GM18502 (cell line): ENCODE measurements at regions not wholly inside any gene's neighbourhood (a gene's known extent, or its start where the extent isn't known, plus 50 kb on each side); places are given as distances from the start of the nearest gene placed in this dataset.
"Not testable (repeated sequence)": the region's sequence is repeated elsewhere in the genome, so short reads cannot be mapped to it uniquely, and the experiment has no call there.

ENCODE experiments used
- ATAC-seq: cut with Tn5 transposase; IDR thresholded peaks from one replicate; pipeline ENCODE4 v1.9.1; 2021; ENCODE audit warnings: mild to moderate bottlenecking; ENCODE audit not compliant: unreplicated experiment, poor library complexity

DNA sequence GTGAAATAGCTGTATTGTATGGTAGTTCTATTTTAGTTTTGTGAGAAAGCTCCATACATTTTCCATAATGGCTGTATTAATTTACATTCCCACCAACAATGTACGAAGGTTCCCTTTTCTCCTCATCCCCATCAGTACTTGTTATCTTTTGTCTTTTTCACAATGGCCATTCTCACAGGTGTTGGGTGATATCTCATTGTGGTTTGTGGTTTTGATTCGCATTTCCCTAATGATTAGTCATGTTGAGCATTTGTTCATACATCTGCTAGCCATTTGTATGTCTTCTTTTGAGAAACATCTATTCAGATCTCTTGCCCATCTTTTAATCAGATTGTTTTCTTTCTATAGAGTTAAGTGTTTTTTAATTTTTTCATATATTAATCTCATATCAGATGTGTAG lies 931.9 kb downstream of the IGSF11 start:
- ATAC-seq = no peak

DNA sequence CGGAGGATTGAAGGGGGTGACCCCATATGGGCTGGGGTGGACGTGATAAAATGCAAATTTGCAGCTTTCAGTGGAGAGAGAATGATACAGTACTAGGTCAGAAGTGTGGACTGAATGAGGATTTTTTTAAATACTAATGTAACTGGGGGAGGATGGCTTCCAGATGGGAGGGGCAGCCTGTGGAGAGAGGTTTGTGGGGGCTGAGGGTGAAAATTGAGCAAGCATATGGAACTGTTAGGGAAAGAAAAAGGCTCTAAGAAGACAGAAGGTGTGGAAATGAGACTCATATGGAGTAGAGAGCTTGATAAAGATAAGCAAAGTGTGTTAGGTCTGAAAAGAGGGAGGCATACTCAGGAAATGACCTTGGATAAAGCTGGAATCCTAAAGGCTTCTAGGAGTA lies 926.4 kb downstream of the IGSF11 start:
- ATAC-seq = no peak

DNA sequence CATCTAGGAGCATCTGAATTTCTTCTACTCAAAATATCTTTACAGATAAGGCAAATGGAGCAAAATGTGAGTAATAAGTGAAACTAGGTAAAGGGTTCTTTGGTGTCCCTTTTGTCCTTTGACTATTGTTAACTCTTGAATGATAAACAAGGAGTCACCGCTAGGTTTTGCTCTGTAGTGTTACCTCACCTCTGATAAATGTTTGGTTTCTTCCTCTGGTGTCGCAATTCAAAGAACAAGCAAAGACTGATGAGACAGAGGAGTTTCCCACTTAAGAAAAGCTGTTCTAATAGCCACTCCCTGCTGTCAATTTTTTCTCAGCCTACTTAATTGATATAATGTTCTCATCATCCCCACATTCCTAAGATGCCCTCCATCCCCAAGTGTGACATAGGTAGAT lies 925.9 kb downstream of the IGSF11 start:
- ATAC-seq = no peak

DNA sequence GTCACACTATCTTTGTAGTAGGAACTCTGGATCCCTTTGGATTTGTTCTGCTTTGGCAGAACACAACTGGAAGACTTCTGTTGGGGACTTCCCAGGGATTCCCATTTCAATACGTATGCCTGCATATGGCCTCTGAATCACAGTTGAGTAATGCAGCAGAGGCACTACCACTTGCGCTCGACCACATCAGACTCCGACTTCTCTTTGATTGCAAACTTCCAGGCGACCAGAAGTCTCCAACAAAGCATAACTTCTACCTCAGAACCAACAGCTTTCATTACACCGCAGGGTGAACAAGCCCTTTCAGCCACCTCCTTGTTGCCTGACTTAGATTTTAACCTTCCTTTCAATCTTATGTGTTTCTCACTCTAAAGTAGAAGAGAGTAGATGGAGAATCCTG lies 924.4 kb downstream of the IGSF11 start:
- ATAC-seq = no peak

DNA sequence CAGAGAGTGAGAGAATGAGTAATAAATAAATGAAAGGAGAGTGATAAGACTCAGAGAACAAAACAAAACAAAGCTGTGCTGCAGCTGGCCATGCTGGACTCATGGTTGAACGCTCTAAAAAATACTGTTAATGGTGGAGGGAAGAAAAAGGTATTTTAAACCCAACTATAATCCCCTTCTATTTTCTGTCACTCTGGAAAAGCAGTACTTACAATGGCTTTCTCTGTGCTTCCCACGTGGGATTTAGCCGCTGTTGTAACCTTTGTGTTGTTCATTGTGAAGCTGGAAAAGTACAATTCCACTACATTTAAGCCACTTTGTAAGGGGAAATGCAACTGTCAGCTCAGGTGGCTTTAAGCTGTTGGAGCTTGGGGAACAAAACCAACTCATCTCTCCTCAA lies 917.7 kb downstream of the IGSF11 start:
- no peak for ATAC-seq

DNA sequence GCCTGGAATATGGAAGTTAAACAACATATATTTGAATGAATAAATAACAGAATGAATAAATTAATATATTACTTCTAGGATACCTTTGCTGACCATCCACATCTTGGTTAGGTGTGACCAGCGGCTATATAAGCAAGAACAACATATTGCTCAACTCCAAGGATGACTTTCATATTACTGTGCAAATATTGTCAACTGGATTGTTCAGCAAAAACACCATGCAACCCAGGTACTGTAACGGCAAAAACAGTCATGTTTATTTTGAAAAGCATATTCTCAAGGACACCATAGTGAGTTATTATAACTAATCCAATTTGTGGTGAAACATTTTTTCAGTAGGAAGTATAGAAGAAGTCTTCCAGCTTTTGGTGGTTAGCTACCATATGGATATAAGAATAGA lies 907.9 kb downstream of the IGSF11 start:
- ATAC-seq = no peak

DNA sequence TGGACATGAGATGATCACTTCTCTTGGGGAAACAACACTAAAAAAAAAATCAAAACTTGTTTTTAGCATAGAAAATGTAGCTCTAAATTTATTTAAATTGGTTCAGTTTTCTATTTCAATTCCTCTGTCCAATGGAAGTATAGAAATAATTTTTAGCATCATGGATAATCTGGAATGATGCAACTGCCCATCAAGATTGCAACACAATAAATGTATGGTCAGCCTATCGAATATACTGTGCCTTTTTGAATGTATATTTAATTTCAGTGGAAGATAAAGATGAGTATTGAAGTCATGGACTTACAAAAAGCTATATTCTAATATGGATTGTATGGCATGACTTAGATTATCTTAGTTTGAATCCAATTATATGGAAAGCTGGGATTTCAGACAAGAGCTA lies 906.7 kb downstream of the IGSF11 start:
- ATAC-seq = no peak

DNA sequence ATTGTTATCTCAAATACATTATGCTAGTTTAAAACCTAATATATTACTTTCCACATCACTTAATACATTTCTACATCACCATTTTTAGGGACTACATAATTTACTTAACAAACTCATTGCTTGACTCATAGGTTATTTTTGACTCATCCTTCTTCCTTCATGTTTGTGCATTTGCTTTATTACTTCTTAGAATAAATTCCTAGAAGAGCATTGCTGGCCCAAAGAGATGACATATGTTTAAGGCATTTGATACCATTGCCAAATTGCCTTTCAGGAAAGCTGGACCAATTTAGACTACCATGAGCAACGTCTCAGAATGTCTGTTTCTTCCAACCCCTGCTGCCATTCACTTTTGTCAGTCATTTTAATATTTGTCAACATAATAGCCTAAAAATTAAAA lies 905.8 kb downstream of the IGSF11 start:
- no peak for ATAC-seq

DNA sequence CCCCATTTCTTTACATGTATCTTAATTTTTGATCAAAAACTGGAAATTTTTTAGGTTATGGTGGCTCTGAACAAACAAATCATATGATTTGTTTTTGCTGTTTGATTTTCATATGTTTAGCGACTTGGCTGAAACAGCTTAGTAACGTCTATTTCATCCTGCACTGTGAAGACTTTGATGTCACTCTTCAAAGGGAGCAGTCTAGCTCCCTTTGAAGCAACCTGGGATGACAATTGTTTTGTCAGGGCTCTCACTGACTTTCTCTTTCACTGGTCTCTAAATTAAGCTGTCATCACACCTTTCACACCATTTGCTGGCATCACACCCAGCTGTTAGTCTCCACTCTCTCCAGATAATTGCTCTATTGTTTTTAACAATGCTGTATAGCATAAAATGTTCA lies 896.9 kb downstream of the IGSF11 start:
- no peak for ATAC-seq

DNA sequence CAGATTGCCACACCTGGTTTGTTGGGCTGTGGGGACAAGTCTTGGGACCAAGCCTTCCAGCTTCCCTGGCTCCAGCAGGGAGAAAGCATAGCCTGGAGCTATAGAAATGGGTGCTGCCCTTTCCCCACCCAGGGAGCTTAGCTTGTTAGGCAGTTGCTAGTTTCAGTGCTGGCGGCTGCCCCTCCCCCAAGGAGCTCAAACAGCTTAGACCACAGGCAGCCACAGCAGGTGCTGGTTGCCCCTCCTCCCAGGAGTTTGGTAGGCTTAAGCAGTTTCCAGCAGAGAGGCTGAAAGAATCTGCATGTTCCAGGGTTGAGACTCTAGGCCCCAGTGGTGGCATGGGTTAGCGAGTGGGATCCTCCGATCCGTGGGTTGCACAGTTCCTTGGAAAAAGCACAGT lies 889.7 kb downstream of the IGSF11 start:
- no peak for ATAC-seq

DNA sequence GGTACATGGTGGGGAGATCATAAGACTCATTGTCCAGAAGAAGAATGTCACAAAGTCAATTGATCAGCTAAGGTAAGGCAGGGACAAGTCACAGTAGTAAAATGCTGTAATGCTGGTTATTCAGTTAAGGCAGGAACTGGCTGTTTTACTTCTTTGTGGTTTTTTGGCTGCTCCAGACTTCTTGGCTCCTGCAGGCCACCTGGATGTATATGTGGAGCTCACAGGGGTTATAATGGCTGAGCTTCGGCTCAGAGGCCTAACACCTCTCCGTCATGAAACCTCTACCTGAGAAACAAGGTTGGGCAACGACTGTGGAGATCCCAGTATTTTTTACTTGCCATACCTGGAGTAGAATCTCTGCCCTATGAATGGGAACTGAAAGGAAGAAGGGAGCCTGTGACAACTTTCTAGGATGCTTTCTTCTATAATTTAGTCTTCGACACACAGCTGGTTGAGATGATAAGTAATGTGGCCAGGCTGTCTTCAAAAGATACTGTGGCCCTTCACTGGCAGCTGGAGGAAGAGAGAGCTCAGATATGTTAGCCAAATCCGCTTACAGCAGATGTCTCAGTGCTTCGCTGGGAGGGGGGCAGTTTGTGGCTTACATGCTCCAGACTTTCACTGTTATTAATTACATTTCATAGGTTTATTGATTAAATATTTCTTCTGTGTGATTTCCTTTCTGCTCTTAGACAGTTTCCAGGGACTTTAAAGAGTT lies 887.8 kb downstream of the IGSF11 start:
- no peak for ATAC-seq

DNA sequence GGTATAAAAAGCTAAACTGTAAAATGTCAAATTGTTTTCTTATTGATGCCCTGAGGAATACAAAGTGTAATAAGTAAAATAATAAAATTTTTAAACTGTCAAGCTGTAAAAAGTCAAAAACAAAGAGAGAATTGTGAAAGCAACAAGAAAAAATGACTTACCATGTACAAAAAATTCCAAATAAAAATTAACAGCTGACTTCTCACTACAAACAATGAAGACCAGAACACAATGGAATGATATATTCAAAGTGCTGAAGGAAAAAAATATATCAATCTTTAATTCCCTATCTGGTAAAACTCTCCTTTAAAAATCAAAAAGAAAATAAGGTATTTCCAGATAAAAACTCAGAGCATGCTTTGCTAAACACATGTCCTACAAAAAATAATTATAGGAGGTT lies 883.5 kb downstream of the IGSF11 start:
- no peak for ATAC-seq

DNA sequence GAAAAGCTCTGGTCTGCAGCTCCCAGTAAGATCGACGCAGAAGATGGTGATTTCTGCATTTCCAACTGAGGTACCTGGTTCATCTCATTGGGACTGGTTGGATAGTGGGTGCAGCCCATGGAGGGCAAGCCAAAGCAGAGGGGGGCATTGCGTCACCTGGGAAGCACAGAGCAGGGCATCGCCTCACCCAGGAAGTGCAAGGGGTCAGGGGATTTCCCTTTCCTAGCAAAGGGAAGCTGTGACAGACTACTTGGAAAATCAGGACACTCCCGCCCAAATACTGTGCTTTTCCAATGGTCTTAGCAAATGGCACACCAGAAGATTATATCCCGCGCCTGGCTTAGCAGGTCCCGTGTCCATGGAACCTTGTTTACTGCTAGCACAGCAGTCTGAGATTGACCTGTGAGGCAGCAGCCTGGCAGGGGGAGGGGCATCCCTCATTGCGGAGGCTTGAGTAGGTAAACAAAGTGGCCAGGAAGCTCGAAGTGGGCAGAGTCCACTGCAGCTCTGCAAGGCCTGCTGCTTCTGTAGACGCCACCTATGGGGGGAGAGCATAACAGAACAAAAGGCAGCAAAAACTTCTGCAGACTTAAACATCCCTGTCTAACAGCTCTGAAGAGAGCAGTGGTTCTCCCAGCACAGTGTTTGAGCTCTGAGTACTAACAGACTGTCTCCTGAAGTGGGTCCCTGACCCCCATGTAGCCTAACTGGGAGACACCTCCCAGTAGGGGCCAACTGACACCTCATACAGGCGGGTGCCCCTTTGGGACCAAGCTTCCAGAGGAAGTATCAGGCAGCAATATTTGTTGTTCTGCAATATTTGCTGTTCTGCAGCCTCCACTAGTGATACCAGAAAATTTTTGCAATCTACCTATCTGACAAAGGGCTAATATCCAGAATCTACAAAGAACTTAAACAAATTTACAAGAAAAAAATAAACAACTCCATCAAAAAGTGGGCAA lies 871.7 kb downstream of the IGSF11 start:
- ATAC-seq = not testable (repeated sequence)

DNA sequence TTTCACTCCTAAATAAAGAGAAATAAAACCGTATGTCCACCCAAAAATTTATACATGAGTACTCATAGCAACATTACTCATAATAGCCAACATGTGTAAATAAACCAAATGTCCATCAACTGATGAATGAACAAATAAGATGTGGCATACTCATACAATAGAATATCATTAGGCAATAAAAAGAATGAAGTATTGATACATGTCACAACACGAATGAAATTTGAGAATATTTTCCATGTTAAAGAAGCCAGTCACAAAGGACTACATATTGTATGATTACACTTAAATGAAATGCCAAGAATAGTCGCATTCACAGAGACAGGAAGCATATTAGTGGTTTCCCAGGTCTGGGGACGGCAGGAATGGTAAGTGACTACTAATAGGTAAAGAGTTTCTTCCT lies 869.2 kb downstream of the IGSF11 start:
- no peak for ATAC-seq

DNA sequence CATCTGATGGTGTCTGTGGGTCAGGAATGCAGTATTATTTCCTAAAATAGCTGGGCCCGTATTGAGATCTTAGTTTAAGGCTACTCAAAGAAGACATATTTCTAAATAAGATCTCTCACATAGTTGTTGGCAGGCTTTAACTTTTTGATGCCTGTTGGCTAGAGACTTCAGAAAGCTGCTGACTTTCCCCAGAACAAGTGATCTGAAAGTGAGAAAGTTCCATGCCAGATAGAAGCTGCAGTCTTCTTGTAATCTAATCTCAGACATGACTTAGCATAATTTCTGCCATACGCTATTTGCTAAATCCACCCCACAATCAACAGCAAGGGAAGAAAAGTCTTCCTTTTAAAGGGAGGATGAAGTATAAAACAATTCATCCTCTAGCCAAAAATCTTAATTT lies 867.1 kb downstream of the IGSF11 start:
- no peak for ATAC-seq

DNA sequence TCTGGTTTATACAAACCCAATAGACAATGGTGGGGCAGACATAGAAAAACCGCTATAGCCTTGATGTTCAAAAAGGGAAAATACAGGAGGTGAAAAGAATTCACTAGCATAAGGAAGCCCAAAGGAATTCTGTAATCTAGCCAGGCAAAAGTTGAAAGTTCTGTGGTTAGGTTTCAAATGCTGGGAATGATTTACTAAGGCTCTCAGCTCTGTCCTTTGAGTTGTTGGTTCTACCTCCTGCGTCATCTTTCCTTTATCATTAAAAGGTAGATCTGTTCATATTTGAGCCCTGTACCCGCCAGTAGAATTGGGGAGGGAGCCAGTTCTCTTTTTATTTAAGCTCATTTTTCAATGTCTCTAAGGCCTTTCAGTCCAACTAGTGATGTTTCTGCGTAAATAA lies 866.5 kb downstream of the IGSF11 start:
- no peak for ATAC-seq

DNA sequence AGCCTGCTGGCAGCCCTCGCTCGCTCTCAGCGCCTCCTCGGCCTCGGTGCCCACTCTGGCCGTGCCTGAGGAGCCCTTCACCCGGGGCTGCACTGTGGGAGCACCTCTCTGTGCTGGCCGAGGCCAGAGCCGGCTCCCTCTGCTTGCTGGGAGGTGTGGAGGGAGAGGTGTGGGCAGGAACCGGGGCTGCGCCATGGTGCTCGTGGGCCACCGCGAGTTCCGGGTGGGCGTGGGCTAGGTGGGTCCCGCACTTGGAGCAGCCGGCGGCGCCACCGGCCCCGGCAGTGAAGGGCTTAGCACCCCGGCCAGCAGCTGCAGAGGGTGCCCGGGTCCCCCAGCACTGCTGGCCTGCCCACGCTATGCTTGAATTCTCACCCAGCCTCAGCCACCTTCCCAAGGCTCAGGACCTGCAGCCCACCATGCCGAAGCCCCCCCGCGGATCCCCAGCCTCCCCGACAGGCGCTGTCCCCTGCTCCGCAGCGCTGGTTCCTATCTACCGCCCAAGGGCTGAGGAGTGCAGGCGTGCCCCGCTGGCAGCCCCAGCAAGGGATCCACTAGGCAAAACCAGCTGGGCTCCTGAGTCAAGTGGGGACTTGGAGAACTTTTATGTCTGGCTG lies 863.3 kb downstream of the IGSF11 start:
- ATAC-seq = no peak

DNA sequence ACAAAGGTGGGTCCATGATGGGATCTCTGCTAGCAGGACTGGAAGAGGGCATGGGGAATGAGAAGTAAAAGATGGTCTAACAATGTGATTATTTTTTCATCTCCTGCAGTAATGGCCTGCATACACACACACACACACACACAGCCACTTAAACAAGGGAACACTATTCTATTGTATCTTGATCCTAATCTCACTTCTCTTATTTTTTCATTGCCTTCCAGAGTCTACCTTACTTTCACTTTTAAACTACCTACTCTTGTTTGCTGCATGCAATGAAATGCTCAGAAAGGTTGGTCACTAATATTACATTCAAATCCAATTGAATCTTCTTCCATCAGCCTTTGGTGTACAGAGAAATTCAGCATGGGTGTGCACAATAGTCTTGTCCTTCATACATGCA lies 853.8 kb downstream of the IGSF11 start:
- no peak for ATAC-seq

DNA sequence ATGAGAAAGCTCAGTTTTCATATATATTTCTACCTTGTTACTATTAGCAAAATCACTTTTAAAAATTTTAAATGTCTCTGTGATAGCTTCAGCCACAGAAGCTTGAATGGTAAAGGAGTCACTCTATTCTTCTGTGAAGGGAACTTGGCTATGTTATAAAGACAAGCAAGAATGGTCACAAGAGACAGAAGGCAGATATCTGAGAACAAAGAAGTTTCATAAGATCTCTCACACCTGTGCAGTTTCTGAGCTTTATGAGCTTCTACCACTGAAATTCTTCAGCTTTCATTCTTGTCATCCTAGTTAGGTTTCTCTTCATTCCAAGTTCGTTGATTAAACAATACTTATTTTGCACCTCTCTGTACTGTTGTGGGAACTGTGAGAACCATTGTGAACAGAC lies 853.4 kb downstream of the IGSF11 start:
- no peak for ATAC-seq

DNA sequence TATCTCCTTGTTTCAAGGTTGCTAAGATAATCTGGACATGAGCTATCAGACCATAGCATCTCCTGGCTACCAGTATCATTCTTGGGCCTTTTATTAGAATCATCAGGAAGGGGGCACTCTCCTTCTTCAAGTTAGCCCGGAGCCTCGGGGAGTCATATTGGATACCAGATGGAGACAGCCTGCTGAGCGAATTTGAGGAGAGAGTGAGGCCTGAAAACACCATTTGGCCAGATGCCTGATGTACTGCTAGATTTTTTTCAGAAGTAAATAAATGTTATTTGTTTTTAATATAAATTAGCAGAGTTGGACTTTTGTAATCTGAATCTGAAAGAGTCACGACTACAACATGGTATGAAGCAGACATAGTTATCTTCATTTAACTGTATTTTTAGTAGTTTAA lies 848.6 kb downstream of the IGSF11 start:
- no peak for ATAC-seq

DNA sequence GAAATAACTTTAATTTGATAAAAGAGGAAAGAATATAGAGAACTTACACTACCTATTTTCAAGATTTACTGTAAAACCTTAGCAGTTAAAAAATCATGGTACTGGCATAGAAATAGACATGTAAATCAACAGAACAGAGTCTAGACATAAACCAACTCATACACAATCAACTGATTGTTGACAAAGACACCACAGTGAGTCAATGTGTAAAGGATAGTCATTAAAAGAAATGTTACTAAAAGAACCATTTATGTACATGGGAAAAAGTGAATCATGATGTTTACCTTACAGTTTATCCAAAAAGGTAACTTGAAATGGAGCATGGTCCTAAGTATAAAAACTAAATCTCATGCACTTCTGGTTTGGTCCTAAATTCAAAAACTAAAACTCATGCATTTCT lies 847.4 kb downstream of the IGSF11 start:
- ATAC-seq = no peak
